Central memory CD8-positive, alpha-beta T cell (primary cell): ENCODE measurements at regions not wholly inside any gene's neighbourhood (a gene's known extent, or its start where the extent isn't known, plus 50 kb on each side); places are given as distances from the start of the nearest gene placed in this dataset.

Experiments
- ATAC-seq: fragments of 150-1000 bp; cut with Tn5 transposase; replicated peaks from 2 replicates; pipeline ENCODE4 v1.10.0; 2022; ENCODE audit warnings: mild to moderate bottlenecking, moderate FRiP score, moderate number of reproducible peaks; ENCODE audit not compliant: poor library complexity, severe bottlenecking; ENCODE audit errors: extremely low read depth
- DNase-seq, 2 donors: peaks; one replicate each; pipeline ENCODE4 v3.0.0; 2021; ENCODE audit warnings: low spot score in 2 of 2
- H3K27ac Mint-ChIP-seq: one replicate; pipeline ENCODE4 v1.8.0; 2022; ENCODE audit warnings: low read depth, mild to moderate bottlenecking, moderate library complexity, mixed read lengths
- H3K27me3 Mint-ChIP-seq: one replicate; pipeline ENCODE4 v1.8.0; 2022; ENCODE audit warnings: mixed read lengths
- H3K36me3 Mint-ChIP-seq: one replicate; pipeline ENCODE4 v1.8.0; 2022; ENCODE audit warnings: mild to moderate bottlenecking, moderate library complexity, mixed read lengths; ENCODE audit not compliant: insufficient read depth
- H3K4me1 Mint-ChIP-seq: one replicate; pipeline ENCODE4 v1.8.0; 2022; ENCODE audit warnings: mixed read lengths
- H3K4me3 Mint-ChIP-seq: one replicate; pipeline ENCODE4 v1.8.0; 2022; ENCODE audit warnings: mild to moderate bottlenecking, moderate library complexity, mixed read lengths
- H3K9me3 Mint-ChIP-seq: one replicate; pipeline ENCODE4 v1.8.0; 2022; ENCODE audit warnings: mixed read lengths

DNA sequence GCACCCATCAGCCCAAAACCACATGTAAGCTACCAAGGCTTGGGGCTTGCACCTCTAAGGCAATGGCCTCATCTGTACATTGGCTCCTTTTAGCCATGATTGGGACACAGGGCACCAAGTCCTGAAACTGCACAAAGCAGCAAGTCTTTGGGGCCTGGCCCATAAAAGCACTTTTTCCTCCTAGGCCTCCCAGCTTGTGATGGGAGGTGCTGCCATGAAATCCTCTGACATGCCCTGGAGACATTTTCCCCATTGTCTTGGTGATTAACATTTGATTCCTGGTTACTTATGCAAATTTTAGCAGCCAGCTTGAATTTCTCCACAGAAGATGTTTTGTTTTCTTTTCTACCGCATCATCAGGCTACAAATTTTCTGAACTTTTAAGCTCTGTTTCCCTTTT lies 58.5 kb upstream of the PABPC4L start:
- ATAC-seq = no peak
- H3K36me3 Mint-ChIP-seq = no peaks in the 10 kb centered on the region

More for the DNA sequence above, 58.5 kb upstream of the PABPC4L start:
- no peak for DNase-seq
- H3K4me3 Mint-ChIP-seq = no peak overlapping the region
- peaks cover 6% of the 10 kb centered on the region for H3K9me3 Mint-ChIP-seq
- no peaks in the 10 kb centered on the region for H3K4me1 Mint-ChIP-seq
- no peak overlapping the region for H3K27ac Mint-ChIP-seq
- no peaks in the 10 kb centered on the region for H3K27me3 Mint-ChIP-seq
